ENCODE measurements at regions not wholly inside any gene's neighbourhood (a gene's known extent, or its start where the extent isn't known, plus 50 kb on each side); places are given as distances from the start of the nearest gene placed in this dataset.
A peak's percentile ranks its signal among the peaks of the same experiment; 100 is the strongest.

GRCh38 chr4:85233516-85233915 lies 241.4 kb upstream of the ARHGAP24 start:
- H3K27ac ChIP-seq (ENCODE audit: low read depth, low read length): no peak overlapping the region
- no peak overlapping the region for H3K4me3 ChIP-seq (ENCODE audit: low read depth in 1 of 2, low read length in 2 of 2)
- no peaks in the 10 kb centered on the region for H3K9me3 ChIP-seq (ENCODE audit: control insufficient read depth in 1 of 2, low read length in 2 of 2)
- no peak overlapping the region for H3K9ac ChIP-seq (ENCODE audit: low read depth in 1 of 2, low read length in 2 of 2)
- H3K27me3 ChIP-seq (ENCODE audit: control insufficient read depth in 1 of 2, insufficient read depth in 2 of 2, low read length in 2 of 2): no peaks in the 10 kb centered on the region
- H3K36me3 ChIP-seq (ENCODE audit: control insufficient read depth in 1 of 2, insufficient read depth in 2 of 2, low read length in 2 of 2): no peaks in the 10 kb centered on the region
- H3K4me1 ChIP-seq (ENCODE audit: control insufficient read depth in 1 of 2, insufficient read depth in 2 of 2, low read length in 2 of 2): no peaks in the 10 kb centered on the region

GRCh38 chr4:85243857-85244256 lies 231.1 kb upstream of the ARHGAP24 start:
- H3K27ac ChIP-seq (ENCODE audit: low read depth, low read length): no peak overlapping the region
- no peaks in the 10 kb centered on the region for H3K9me3 ChIP-seq (ENCODE audit: control insufficient read depth in 1 of 2, low read length in 2 of 2)
- no peaks in the 10 kb centered on the region for H3K27me3 ChIP-seq (ENCODE audit: control insufficient read depth in 1 of 2, insufficient read depth in 2 of 2, low read length in 2 of 2)
- no peaks in the 10 kb centered on the region for H3K4me1 ChIP-seq (ENCODE audit: control insufficient read depth in 1 of 2, insufficient read depth in 2 of 2, low read length in 2 of 2)
- H3K4me3 ChIP-seq (ENCODE audit: low read depth in 1 of 2, low read length in 2 of 2): no peak overlapping the region
- no peak overlapping the region for H3K9ac ChIP-seq (ENCODE audit: low read depth in 1 of 2, low read length in 2 of 2)
- no peaks in the 10 kb centered on the region for H3K36me3 ChIP-seq (ENCODE audit: control insufficient read depth in 1 of 2, insufficient read depth in 2 of 2, low read length in 2 of 2)

- Histone ChIP-seq H3K9me3 (ENCODE audit: control insufficient read depth in 1 of 2, low read length in 2 of 2) (no peaks in the 10 kb centered on the region), H3K36me3 (ENCODE audit: control insufficient read depth in 1 of 2, insufficient read depth in 2 of 2, low read length in 2 of 2) (no peaks in the 10 kb centered on the region), H3K4me3 (ENCODE audit: low read depth in 1 of 2, low read length in 2 of 2) (no peak overlapping the region), H3K4me1 (ENCODE audit: control insufficient read depth in 1 of 2, insufficient read depth in 2 of 2, low read length in 2 of 2) (no peaks in the 10 kb centered on the region), H3K27me3 (ENCODE audit: control insufficient read depth in 1 of 2, insufficient read depth in 2 of 2, low read length in 2 of 2) (no peaks in the 10 kb centered on the region), H3K27ac (ENCODE audit: low read depth, low read length) (no peak overlapping the region), H3K9ac (ENCODE audit: low read depth in 1 of 2, low read length in 2 of 2) (no peak overlapping the region)
Observed at GRCh38 chr4:85244638-85245037, 230.3 kb upstream of the ARHGAP24 start.

- H3K9ac ChIP-seq (ENCODE audit: low read depth in 1 of 2, low read length in 2 of 2): no peak overlapping the region
Observed at GRCh38 chr4:85246055-85246454, 228.9 kb upstream of the ARHGAP24 start.

GRCh38 chr4:85250852-85251251 lies 224.1 kb upstream of the ARHGAP24 start:
- Histone ChIP-seq H3K27me3 (ENCODE audit: control insufficient read depth in 1 of 2, insufficient read depth in 2 of 2, low read length in 2 of 2) (no peaks in the 10 kb centered on the region), H3K36me3 (ENCODE audit: control insufficient read depth in 1 of 2, insufficient read depth in 2 of 2, low read length in 2 of 2) (no peaks in the 10 kb centered on the region)

More at GRCh38 chr4:85246055-85246454, 228.9 kb upstream of the ARHGAP24 start:
- H3K9me3 ChIP-seq (ENCODE audit: control insufficient read depth in 1 of 2, low read length in 2 of 2): no peaks in the 10 kb centered on the region
- H3K27me3 ChIP-seq (ENCODE audit: control insufficient read depth in 1 of 2, insufficient read depth in 2 of 2, low read length in 2 of 2): no peaks in the 10 kb centered on the region
- H3K27ac ChIP-seq (ENCODE audit: low read depth, low read length): no peak overlapping the region
- no peaks in the 10 kb centered on the region for H3K36me3 ChIP-seq (ENCODE audit: control insufficient read depth in 1 of 2, insufficient read depth in 2 of 2, low read length in 2 of 2)
- H3K4me3 ChIP-seq (ENCODE audit: low read depth in 1 of 2, low read length in 2 of 2): no peak overlapping the region
- H3K4me1 ChIP-seq (ENCODE audit: control insufficient read depth in 1 of 2, insufficient read depth in 2 of 2, low read length in 2 of 2): no peaks in the 10 kb centered on the region

GRCh38 chr4:85257817-85258370 lies 217.1 kb upstream of the ARHGAP24 start:
- H3K36me3 ChIP-seq (ENCODE audit: control insufficient read depth in 1 of 2, insufficient read depth in 2 of 2, low read length in 2 of 2): no peaks in the 10 kb centered on the region
- peaks cover 4% of the 10 kb centered on the region in 2 donors for H3K9me3 ChIP-seq (ENCODE audit: control insufficient read depth in 1 of 2, low read length in 2 of 2)
- H3K4me3 ChIP-seq (ENCODE audit: low read depth in 1 of 2, low read length in 2 of 2): peak overlapping the region in 1 of 2 donors; percentile 9
- H3K9ac ChIP-seq (ENCODE audit: low read depth in 1 of 2, low read length in 2 of 2): no peak overlapping the region
- H3K4me1 ChIP-seq (ENCODE audit: control insufficient read depth in 1 of 2, insufficient read depth in 2 of 2, low read length in 2 of 2): peaks cover 0 to 10% of the 10 kb centered on the region in 2 donors
- H3K27me3 ChIP-seq (ENCODE audit: control insufficient read depth in 1 of 2, insufficient read depth in 2 of 2, low read length in 2 of 2): no peaks in the 10 kb centered on the region
- H3K27ac ChIP-seq (ENCODE audit: low read depth, low read length): no peak overlapping the region

More at GRCh38 chr4:85250852-85251251, 224.1 kb upstream of the ARHGAP24 start:
- Histone ChIP-seq H3K9ac (ENCODE audit: low read depth in 1 of 2, low read length in 2 of 2) (no peak overlapping the region), H3K4me3 (ENCODE audit: low read depth in 1 of 2, low read length in 2 of 2) (no peak overlapping the region), H3K9me3 (ENCODE audit: control insufficient read depth in 1 of 2, low read length in 2 of 2) (peaks cover 4% of the 10 kb centered on the region in 2 donors), H3K4me1 (ENCODE audit: control insufficient read depth in 1 of 2, insufficient read depth in 2 of 2, low read length in 2 of 2) (no peaks in the 10 kb centered on the region), H3K27ac (ENCODE audit: low read depth, low read length) (no peak overlapping the region)

- no peaks in the 10 kb centered on the region for H3K9me3 ChIP-seq (ENCODE audit: control insufficient read depth in 1 of 2, low read length in 2 of 2)
- peaks cover 0 to 10% of the 10 kb centered on the region in 2 donors for H3K4me1 ChIP-seq (ENCODE audit: control insufficient read depth in 1 of 2, insufficient read depth in 2 of 2, low read length in 2 of 2)
- H3K27me3 ChIP-seq (ENCODE audit: control insufficient read depth in 1 of 2, insufficient read depth in 2 of 2, low read length in 2 of 2): no peaks in the 10 kb centered on the region
- no peak overlapping the region for H3K4me3 ChIP-seq (ENCODE audit: low read depth in 1 of 2, low read length in 2 of 2)
- H3K36me3 ChIP-seq (ENCODE audit: control insufficient read depth in 1 of 2, insufficient read depth in 2 of 2, low read length in 2 of 2): no peaks in the 10 kb centered on the region
- no peak overlapping the region for H3K27ac ChIP-seq (ENCODE audit: low read depth, low read length)
- no peak overlapping the region for H3K9ac ChIP-seq (ENCODE audit: low read depth in 1 of 2, low read length in 2 of 2)
Observed at GRCh38 chr4:85260064-85260463, 214.9 kb upstream of the ARHGAP24 start.

- H3K9ac ChIP-seq (ENCODE audit: low read depth in 1 of 2, low read length in 2 of 2): no peak overlapping the region
- no peak overlapping the region for H3K4me3 ChIP-seq (ENCODE audit: low read depth in 1 of 2, low read length in 2 of 2)
- H3K27me3 ChIP-seq (ENCODE audit: control insufficient read depth in 1 of 2, insufficient read depth in 2 of 2, low read length in 2 of 2): no peaks in the 10 kb centered on the region
Observed at GRCh38 chr4:85265234-85265633, 209.7 kb upstream of the ARHGAP24 start.

GRCh38 chr4:85268188-85268587 lies 206.8 kb upstream of the ARHGAP24 start:
- H3K36me3 ChIP-seq (ENCODE audit: control insufficient read depth in 1 of 2, insufficient read depth in 2 of 2, low read length in 2 of 2): no peaks in the 10 kb centered on the region
- no peaks in the 10 kb centered on the region for H3K4me1 ChIP-seq (ENCODE audit: control insufficient read depth in 1 of 2, insufficient read depth in 2 of 2, low read length in 2 of 2)
- H3K9ac ChIP-seq (ENCODE audit: low read depth in 1 of 2, low read length in 2 of 2): no peak overlapping the region
- no peaks in the 10 kb centered on the region for H3K27me3 ChIP-seq (ENCODE audit: control insufficient read depth in 1 of 2, insufficient read depth in 2 of 2, low read length in 2 of 2)
- no peak overlapping the region for H3K27ac ChIP-seq (ENCODE audit: low read depth, low read length)
- H3K9me3 ChIP-seq (ENCODE audit: control insufficient read depth in 1 of 2, low read length in 2 of 2): peaks cover 0 to under 1% of the 10 kb centered on the region in 2 donors
- no peak overlapping the region for H3K4me3 ChIP-seq (ENCODE audit: low read depth in 1 of 2, low read length in 2 of 2)

More at GRCh38 chr4:85265234-85265633, 209.7 kb upstream of the ARHGAP24 start:
- H3K36me3 ChIP-seq (ENCODE audit: control insufficient read depth in 1 of 2, insufficient read depth in 2 of 2, low read length in 2 of 2): no peaks in the 10 kb centered on the region
- H3K4me1 ChIP-seq (ENCODE audit: control insufficient read depth in 1 of 2, insufficient read depth in 2 of 2, low read length in 2 of 2): no peaks in the 10 kb centered on the region
- no peak overlapping the region for H3K27ac ChIP-seq (ENCODE audit: low read depth, low read length)
- no peaks in the 10 kb centered on the region for H3K9me3 ChIP-seq (ENCODE audit: control insufficient read depth in 1 of 2, low read length in 2 of 2)

- Histone ChIP-seq H3K9ac (ENCODE audit: low read depth in 1 of 2, low read length in 2 of 2) (no peak overlapping the region), H3K27me3 (ENCODE audit: control insufficient read depth in 1 of 2, insufficient read depth in 2 of 2, low read length in 2 of 2) (no peaks in the 10 kb centered on the region), H3K27ac (ENCODE audit: low read depth, low read length) (no peak overlapping the region), H3K9me3 (ENCODE audit: control insufficient read depth in 1 of 2, low read length in 2 of 2) (peaks cover 0 to 7% of the 10 kb centered on the region in 2 donors), H3K36me3 (ENCODE audit: control insufficient read depth in 1 of 2, insufficient read depth in 2 of 2, low read length in 2 of 2) (no peaks in the 10 kb centered on the region), H3K4me1 (ENCODE audit: control insufficient read depth in 1 of 2, insufficient read depth in 2 of 2, low read length in 2 of 2) (no peaks in the 10 kb centered on the region), H3K4me3 (ENCODE audit: low read depth in 1 of 2, low read length in 2 of 2) (no peak overlapping the region)
Observed at GRCh38 chr4:85268961-85269360, 206.0 kb upstream of the ARHGAP24 start.
